ENCODE measurements at regions not wholly inside any gene's neighbourhood (a gene's known extent, or its start where the extent isn't known, plus 50 kb on each side); places are given as distances from the start of the nearest gene placed in this dataset.

DNA sequence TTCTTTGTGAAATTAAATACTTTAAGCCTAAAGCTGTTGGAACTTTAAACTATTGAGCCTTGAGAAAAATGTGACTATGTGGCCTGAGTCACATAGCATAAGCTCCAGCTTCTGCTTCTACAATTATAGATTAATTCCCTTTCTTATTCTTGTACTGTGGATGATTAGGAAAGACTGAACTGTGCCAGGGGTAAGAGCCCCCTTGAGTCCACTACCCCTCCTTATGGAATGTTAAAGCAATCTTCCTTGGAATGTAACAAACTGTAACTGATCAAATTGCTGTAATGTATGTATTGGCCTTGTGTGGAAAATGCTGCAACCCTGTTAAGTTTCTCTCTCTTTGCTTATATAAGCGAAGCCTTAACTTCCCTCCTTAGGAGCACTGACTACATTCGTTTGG is 273.2 kb downstream of the FAM170A start:
- TF ChIP-seq, protein P1, sequence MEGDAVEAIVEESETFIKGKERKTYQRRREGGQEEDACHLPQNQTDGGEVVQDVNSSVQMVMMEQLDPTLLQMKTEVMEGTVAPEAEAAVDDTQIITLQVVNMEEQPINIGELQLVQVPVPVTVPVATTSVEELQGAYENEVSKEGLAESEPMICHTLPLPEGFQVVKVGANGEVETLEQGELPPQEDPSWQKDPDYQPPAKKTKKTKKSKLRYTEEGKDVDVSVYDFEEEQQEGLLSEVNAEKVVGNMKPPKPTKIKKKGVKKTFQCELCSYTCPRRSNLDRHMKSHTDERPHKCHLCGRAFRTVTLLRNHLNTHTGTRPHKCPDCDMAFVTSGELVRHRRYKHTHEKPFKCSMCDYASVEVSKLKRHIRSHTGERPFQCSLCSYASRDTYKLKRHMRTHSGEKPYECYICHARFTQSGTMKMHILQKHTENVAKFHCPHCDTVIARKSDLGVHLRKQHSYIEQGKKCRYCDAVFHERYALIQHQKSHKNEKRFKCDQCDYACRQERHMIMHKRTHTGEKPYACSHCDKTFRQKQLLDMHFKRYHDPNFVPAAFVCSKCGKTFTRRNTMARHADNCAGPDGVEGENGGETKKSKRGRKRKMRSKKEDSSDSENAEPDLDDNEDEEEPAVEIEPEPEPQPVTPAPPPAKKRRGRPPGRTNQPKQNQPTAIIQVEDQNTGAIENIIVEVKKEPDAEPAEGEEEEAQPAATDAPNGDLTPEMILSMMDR (IDR thresholded peaks at IDR 0.05; ENCODE audit: low read depth, low read length, missing control alignments), result no peak
- H3K4me3 ChIP-seq (replicated peaks; ENCODE audit: low read depth, low read length), result no peak overlapping the region
- no peak for DNase-seq (ENCODE audit: extremely low read depth, low read depth)

DNA sequence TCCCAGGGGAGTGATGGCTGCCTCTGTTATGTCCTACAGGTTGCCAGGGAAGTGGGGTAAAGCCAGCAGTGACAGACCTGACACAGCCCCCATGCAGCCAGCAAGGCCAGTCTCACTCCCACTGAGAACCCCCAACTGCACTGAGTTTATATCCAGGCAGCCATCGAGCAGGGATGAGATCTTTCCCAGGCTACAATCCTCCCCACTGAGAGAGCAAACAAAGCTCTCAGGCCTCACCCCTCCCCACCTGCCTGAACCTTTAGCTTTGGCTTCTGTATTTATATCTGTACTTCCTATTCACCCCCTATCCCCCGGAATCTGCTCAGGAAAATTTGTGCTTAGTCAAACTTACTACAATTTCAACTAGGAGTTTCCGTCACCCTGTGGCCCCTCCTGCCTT is 284.1 kb downstream of the FAM170A start:
- TF ChIP-seq, protein P1 (IDR thresholded peaks at IDR 0.05; ENCODE audit: low read depth, low read length, missing control alignments), result no peak
- no peak for DNase-seq (ENCODE audit: extremely low read depth, low read depth)
- no peak overlapping the region for H3K4me3 ChIP-seq (replicated peaks; ENCODE audit: low read depth, low read length)

DNA sequence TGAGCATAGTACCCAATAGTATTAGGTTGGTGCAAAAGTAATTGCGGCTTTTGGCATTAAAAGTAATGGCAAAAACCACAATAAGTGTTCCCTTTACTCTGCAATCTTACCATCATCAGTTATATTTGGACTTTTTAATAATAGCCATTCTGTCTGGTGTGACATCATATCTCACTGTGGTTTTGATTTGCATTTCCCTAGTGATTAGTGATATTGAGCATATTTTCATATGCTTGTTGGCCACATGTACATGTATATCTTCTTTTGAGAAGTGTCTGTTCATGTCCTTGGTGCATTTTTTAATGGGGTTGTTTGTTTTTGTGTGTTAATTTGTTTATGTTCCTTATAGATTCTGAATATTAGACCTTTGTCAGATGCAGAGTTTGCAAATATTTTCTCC is 289.9 kb downstream of the FAM170A start:
- TF ChIP-seq, protein P1 (IDR thresholded peaks at IDR 0.05; ENCODE audit: low read depth, low read length, missing control alignments), result no peak
- H3K4me3 ChIP-seq (replicated peaks; ENCODE audit: low read depth, low read length), result no peak overlapping the region
- DNase-seq (ENCODE audit: extremely low read depth, low read depth), result no peak

DNA sequence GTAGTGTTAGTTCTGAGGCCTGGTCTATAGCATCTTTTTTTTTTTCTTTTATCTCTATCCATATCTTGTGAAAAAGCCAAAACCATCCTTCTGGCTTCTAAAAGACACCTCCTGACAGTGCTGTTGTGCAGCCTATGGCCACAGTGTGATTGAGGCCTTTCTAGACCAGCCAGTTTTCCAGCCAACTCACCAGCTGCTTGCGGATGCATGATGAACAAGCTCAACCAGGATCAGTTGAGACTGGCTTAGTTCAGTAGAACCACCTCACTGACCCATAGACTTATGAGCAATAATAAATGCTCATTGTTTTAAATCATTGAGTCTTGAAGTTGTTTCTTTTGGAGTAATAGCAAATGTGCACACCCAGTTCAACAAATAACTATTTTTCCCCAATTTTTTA is 296.9 kb downstream of the FAM170A start:
- no peak for DNase-seq (ENCODE audit: extremely low read depth, low read depth)
- no peak overlapping the region for H3K4me3 ChIP-seq (replicated peaks; ENCODE audit: low read depth, low read length)
- TF ChIP-seq, protein P1 (IDR thresholded peaks at IDR 0.05; ENCODE audit: low read depth, low read length, missing control alignments), result no peak

DNA sequence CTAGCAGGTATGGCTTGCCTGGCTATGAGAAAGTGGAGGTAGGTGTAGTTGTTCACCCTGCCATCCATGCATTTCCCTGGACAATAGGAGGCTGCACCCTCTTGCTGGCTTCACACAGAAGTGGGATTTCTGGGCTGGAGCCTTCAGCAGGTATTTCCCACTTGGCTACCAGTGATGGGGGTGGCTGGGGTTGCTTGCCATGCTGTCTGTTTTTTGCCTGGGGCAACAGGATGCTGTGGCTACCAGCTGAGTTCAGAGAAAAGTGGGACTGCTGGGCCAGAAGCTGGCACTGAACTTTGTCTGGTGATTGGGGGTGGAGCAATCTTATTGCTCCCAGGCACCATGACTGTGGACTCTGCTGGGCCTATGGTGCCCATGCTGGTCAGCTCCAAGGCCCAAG is 299.6 kb downstream of the FAM170A start:
- H3K4me3 ChIP-seq (replicated peaks; ENCODE audit: low read depth, low read length), result no peak overlapping the region
- no peak for DNase-seq (ENCODE audit: extremely low read depth, low read depth)
- TF ChIP-seq, protein P1 (IDR thresholded peaks at IDR 0.05; ENCODE audit: low read depth, low read length, missing control alignments), result no peak

DNA sequence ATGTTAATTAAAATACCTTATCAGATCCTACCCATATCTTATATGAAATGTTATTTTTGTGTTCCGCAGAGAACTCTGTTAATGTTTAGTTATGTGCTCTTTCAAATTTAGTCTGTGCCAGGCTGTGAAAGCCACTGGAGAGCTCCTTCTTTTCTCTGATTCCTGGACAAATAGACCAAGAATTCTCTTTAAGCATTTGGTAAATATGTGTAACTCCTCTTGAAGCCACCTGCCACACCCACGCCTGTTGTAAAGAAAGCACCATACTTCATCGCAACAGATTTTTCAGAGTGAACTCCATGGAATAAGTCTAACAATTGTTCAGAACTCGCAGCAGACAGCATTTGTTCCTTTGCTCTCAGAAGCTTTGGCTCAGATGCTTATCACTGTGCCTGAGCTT is 301.1 kb downstream of the FAM170A start:
- H3K4me3 ChIP-seq (replicated peaks; ENCODE audit: low read depth, low read length), result no peak overlapping the region
- TF ChIP-seq, protein P1 (IDR thresholded peaks at IDR 0.05; ENCODE audit: low read depth, low read length, missing control alignments), result no peak
- DNase-seq (ENCODE audit: extremely low read depth, low read depth), result no peak

DNA sequence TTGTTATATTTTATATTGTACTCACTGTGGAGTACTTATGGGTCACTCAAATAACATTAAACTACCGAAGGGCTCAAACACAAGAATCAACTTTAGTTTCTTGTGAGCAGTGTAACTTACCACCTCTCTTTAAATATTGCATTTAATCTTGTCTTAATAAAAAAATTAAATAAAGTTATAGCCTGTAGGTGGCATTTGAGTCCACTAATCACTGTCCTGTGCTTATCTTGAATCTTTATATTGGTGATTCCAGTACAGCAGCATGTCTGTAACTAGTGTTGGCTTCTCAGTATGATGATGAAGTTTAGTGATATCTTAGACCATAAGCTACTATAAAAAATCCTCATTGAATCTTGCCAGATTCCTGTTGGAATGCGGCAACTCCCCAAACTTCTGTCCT is 313.8 kb downstream of the FAM170A start:
- no peak overlapping the region for H3K4me3 ChIP-seq (replicated peaks; ENCODE audit: low read depth, low read length)
- TF ChIP-seq, protein P1 (IDR thresholded peaks at IDR 0.05; ENCODE audit: low read depth, low read length, missing control alignments), result no peak
- peak; percentile 3 for DNase-seq (ENCODE audit: extremely low read depth, low read depth)

Measured in HFF-Myc (cell line).